ENCODE measurements at regions not wholly inside any gene's neighbourhood (a gene's known extent, or its start where the extent isn't known, plus 50 kb on each side); places are given as distances from the start of the nearest gene placed in this dataset.
"Not testable (repeated sequence)": the region's sequence is repeated elsewhere in the genome, so short reads cannot be mapped to it uniquely, and the experiment has no call there.

DNA sequence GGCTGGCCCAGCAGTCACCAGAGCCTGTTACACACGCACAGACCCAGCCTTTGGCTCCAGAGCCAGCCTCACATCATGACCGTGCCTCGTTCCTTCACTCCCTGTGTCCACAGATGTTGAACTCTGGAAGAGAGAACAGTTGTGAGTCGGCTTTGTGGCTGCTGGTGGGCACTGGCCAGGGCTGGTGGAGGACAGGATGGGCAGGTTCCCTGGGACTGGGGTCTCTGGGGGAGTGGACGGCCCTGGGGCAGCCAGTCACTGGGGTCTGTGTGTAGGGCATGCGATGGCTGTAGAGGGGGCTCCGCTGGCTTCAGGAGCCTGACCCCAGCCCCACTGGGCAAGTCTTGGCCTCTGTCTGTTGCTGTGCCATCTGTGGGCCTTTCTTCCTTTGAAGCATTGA, 1070.1 kb downstream of the BRD1 start:
- DNase-seq (ENCODE audit: low spot score): no peak

DNA sequence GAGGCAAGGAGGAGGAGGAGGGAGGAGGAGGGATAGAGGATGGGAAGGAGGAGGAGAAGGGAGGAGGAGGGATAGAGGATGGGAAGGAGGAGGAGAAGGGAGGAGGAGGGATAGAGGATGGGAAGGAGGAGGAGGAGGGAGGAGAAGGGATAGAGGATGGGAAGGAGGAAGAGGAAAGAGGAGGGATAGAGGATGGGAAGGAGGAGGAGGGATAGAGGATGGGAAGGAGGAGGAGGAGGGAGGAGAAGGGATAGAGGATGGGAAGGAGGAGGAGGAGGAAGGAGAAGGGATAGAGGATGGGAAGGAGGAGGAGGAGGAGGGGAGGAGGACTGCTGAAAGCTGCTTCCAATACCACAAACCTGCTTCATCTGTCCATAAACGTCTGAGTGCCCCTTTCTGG, 1070.5 kb downstream of the BRD1 start:
- not testable (repeated sequence) for DNase-seq (ENCODE audit: low spot score)

DNA sequence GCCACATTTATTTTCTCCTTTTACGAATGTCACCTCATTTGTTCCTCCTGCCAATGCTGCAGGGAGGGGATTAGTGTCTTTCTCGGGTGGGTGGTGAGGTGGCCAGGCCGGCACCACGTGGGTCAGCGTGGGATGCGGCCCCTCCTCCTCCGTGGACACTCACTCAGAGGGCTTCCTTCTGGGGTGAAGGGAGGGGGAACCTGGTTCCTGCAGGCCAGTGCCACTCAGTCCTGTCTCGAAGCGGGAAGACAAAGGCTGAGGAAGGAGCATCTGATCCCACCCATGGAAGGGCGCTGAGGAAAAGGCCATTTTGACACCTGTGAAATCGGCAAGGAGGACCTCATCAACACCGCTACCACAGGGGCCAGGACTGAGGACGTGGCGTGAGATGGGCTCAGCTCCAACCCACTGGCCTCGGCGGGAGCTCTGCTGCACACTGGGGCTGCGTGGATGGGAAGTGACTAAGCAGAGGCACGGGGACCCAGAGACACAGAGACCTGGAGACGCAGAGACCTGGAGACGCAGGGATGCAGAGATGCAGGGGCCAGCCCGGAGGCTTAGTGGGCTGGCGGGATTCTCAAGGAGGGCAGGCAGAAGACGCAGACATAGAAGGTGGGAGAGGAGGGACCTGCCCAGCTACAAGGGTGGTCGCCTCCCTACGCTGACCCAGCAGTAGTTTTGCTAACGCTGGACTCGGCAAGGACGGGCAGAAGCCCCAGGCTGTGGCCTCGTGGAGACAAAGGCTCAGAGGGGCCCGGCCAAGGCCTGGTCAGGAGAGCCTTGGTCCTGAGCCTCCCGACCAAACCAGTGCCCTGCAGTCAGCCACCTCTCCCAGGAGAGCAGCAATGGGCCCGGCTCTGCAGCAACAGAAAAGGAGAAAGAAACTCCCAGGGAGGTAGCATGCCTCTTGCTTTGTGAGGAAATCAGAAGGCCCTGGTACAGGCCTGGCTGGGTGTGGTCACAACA, 1071.2 kb downstream of the BRD1 start:
- no peak for DNase-seq (ENCODE audit: low spot score)

DNA sequence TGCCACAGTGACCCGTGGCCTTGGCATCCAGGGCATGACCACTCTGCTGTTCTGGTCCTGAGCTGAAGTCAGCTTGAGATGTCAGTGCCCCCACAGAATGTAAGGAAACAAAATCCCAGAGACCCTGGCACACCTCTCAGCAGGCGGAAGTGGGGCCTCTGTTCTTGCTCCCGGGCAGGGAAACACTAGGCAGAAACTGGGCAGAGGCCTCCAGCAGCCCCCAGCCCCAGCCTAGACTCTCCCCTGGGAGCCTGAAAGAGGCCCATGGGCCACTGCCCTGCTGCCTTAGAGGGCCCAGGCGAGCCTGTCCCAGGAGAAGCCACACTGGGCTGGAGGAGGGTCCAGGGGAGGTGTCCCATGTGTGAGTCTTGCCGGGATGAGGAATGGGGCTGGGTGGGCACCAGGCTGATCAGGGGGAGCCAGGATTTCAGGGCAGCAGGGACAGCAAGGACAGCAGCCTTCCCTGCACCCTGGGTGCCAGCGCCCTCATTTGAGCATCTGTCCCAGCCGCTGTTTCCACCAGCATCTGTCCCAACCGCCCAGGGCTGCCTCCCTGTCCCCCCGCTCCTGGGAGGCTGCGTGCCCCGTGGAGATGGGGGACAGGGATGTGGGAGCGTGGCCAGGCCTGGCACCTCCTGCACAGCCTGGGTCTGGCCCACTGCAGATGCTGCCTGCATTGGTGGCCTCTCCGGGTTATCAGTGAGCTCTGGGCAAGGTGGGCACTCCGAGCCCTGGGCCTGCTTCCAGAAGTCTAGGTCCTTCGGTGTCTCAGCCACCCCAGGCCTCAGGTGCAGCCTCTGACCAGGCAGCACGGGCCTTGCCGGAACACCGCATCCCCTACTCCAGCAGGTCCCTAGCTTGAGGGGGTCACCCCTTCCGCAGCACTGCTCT, 1072.4 kb downstream of the BRD1 start:
- no peak for DNase-seq (ENCODE audit: low spot score)

DNA sequence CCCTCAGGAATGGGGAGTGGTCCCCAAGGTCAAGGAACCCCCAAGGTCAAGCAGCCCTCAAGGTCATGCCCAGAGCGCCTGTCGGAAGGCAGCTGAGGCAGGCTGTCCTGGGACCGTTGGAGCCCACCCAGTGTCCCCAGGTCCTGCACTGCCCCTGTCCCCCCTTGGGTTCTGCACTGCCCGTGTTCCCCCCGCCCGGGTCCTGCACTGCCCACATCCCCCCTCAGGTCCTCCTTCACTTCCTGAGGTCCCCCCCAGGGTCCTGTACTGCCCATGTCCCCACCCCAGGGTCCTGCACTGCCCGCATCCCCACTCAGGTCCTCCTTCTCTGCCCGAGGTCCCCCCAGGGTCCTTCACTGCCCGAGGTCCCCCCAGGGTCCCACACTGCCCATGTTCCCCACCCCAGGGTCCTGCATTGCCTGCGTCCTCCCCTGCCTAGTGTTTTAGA, 1073.0 kb downstream of the BRD1 start:
- no peak for DNase-seq (ENCODE audit: low spot score)

DNA sequence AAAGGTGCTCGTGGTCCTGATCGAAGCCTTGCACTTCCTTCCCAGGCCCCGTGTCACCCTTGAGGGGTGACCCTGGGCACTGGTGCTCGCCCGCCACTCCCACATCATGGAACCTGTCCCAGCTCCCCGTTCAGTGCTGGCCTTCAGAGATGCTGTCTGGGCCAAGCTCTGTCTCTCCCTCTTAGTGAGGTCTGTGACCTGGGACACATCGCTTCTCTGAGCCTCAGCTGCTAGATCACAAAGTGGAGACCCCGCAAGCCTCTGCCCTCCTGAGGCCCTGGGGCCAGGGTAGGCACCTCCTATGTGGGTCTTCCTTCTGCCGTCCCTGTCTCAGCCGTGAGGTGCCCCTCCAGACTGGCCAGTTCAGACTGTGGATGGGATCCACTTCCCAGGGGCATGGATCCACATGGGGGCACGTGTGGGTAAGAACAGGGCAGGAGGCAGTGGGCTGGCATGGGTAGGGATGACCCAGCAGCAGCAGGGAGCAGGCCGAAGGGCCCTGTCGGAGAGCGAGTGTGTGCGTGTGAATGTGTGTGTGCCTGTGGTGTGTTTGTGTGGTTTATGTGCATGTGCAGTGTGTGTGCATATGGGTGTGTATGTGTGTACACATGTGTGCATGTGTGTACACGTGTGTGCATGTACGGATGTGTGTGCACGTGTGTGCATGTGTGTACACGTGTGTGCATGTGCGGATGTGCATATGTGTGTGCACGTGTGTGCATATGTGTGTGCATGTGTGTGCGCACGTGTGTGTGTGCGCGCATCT, 1073.7 kb downstream of the BRD1 start:
- DNase-seq (ENCODE audit: low spot score): no peak

DNA sequence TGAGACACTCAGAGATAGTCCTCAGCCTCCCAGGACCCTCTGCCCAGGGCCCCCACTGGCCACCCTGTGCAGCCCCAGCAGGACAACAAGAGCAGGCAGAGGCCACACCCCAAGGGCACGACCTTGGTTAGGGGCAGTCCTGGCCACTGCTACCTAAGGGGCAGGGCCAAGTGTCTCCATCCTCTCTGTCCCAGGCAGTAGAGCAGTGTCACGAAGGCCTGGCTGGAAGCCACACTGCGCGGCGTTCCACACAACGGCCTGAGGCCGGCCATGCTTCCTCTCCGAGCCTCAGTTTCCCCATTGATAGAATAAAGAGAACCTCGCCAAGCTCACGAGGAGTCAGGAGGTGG, 1074.3 kb downstream of the BRD1 start:
- DNase-seq (ENCODE audit: low spot score): no peak

DNA sequence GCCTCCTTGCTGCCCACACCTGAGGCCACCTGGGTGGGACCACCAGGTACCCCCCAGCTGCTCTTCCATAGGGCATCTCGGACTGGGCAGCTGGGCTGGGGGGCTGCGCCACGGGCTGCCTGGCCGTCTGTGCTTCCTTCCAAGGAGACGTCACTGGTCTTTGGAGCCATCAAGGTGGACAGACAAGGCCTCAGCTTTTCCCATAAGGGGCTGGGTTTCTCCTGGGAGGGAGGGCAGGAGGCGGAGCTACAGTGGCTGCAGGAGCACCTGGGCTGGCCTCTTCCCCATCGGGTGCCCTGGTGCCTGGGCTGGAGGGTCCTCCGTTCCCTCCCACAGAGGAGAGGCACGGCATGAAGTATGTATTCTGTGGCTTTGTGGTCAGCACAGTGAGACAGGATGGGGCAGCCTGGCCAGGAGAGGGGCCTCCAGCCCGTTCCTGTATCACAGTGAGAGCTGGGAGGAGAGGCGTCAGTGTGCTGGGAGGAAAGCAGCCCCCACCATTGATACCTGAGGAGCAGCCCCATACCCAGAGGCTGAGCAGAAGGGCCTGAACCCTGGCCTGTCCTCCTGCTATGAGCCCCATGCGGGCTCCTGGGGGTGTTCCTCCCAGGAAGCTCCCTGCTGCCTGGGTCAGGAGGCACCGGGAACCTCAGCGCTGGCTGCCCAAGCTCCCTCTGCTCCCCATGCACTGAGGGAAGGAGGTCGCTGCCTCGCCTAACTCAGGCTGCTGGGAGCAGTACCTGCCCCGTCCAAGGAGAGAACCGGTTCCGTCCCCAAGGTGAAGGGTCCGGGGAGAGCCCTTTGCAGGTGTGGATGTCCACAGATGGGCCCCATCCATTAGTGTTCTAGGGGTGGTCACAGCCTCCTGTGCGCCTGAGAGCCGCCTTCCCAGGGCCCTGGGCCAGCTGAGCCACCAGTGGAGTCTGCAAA, 1075.0 kb downstream of the BRD1 start:
- no peak for DNase-seq (ENCODE audit: low spot score)

DNA sequence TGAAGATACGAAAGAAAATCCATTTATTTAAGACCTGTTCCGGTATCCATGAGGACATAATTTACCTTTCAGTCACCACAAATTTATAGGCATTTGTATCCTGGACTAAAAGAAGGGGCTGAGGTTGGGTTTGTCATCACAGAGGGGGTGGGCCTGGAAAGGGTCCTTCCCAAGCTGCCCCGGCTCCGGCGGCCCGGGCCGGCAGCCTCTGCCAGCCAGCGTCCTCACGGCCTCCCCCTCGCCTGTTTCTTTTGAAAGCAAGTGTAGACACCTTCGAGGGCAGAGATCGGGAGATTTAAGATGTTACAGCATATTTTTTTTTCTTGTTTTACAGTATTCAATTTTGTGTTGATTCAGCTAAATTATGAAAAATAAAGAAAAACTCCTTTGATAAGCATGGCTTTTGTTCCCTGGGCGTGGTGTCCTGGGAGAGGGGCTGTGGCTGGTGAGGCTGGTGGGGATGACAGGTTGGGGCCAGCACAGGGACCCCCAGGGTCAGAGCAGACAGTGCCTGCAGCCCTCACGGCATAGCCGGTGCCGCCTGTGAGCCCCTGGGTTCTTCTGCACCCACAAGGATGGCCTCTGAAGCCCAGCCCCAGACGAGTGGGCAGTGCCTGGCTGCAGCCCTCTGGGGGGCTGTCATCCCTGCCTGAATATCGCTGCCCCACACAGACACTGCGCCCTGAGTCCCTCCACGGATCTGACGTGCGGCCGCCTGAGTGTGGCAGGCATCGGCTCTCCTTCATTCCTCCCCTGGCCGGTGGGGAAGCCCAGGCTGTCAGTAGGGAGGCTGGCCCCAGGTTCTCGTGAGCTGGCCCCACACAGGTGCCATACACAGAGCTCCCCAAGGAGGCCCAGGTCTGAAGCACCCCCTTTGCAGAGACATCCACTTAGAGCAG, 1075.9 kb downstream of the BRD1 start:
- no peak for DNase-seq (ENCODE audit: low spot score)

DNA sequence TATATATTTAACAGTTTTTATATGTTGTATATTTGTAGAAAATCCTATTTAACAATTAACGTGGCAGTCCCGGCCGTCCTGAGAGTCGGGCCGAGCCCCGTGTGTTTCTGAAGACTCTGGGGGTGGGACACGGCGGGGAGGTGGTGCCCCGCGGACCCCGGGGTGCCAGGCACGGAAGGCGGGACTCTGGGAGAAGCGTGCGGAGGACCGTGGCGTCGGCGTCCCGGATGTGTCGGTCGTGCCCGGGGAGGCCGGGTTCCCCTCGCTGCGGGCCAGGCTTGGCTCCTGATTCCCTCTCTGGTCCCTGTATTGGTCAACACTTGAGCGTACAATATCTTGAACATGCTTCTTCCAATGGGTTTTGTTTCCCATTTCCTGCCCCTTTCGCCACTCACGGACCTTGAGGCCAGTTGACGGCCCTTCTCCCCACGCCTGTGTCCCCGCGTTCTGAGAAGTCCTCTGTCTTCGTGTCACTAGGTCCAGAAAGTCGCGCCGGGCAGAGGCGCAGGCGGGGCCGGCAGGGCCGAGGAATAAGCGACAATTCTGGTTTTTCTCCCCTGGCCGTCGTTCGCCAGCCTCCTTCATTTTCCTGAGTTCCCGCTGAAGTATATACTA, 1076.7 kb downstream of the BRD1 start:
- no peak for DNase-seq (ENCODE audit: low spot score)

DNA sequence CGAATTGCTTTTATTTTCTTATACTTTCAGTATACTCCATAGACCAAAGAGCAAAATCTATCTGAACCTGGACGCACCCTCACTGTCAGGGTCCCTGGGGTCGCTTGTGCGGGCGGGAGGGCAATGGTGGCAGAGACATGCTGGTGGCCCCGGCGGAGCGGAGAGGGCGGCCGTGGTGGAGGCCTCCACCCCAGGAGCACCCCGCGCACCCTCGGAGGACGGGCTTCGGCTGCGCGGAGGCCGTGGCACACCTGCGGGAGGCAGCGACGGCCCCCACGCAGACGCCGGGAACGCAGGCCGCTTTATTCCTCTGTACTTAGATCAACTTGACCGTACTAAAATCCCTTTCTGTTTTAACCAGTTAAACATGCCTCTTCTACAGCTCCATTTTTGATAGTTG, 1077.4 kb downstream of the BRD1 start:
- DNase-seq (ENCODE audit: low spot score): no peak

DNA sequence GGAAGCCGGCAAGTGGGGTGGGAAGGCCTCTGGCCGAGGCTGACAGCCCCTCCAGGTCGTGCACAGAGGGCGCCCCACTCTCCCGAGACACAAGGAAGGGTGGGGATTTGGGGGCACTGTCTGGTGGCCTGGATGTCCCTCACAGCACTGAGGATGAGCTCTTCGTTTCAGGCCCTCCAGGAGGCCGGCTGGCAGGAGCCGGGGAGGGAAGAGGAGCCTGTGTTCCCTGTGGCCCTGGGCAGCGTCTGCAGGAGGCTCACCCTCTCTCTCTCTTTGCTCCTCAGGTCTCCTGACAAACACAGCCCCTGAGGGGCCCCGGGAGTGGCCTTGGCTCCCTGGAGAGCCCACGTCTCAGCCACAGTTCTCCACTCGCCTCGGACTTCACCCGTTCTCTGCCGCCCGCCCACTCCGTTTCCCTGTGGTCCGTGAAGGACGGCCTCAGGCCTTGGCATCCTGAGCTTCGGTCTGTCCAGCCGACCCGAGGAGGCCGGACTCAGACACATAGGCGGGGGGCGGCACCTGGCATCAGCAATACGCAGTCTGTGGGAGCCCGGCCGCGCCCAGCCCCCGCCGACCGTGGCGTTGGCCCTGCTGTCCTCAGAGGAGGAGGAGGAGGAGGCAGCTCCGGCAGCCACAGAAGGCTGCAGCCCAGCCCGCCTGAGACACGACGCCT, 1078.0 kb downstream of the BRD1 start:
- no peak for DNase-seq (ENCODE audit: low spot score)

DNA sequence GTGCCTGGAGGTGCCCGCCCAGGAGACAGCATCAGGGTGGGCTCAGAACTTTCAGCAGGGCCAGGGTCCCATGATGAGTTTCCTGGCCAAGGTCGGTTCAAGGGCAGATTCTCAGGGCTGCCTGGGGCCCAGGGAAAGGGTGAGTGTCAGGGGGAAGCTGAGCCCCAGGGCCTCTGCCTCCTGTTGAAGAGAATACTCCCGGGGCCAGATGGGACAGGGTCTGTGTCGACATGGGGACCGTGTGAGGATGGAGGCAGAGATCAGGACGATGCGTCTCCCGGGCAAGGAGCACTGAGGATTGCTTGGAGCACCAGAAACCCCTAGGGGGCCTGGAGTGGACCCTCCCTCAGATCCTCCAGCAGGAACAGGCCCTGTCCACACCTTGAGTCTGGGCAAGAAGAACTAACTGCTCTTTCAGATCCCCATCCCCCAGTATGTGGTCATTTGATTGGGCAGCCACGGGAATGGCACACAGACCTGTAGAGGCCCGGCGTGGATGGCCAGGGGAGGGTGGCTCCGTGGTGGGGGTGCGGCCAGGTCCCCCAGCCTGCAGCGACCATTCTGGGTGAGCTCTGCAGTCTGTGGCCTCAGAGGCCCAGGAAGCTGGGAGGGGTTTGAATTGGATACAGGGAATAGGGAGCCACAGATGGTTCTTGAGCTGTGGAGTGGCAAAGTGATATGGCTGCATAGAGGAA, 1078.7 kb downstream of the BRD1 start:
- DNase-seq (ENCODE audit: low spot score): no peak

DNA sequence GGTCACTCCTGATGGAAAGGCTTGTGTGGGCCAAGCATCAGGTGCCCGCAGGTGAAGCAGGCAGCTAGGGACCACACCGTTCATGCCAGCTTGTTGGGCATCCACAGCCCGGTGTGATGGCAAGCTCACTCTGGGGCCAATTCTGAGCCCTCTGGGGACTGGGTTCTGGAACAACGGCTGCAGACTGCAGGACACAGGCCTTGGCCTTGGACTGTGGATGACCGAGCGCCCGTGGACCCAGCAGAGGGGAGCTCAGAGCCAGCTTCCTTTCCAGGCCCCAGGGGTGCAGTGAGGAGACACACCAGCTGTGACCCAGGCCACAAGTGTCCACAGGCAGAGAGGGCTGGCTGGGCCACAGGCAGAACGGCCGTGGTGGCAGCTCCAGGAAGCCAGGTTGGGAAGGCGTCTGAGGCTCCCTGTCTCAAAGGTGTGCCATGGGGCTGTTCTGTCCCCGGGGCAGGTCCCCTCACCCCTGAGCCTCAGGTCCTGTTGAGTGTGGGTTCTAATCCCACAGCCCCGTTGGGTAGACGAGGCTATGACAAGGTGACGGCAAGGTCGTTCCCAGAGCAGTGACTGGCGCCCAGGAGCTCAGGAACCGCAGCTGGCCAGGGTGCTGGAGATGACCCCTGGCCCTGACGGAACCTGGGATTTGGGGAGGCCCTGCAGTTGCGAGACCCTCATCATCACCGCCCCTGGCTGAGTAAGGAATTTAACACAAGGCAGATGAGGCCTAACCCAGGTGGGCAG, 1079.4 kb downstream of the BRD1 start:
- no peak for DNase-seq (ENCODE audit: low spot score)

DNA sequence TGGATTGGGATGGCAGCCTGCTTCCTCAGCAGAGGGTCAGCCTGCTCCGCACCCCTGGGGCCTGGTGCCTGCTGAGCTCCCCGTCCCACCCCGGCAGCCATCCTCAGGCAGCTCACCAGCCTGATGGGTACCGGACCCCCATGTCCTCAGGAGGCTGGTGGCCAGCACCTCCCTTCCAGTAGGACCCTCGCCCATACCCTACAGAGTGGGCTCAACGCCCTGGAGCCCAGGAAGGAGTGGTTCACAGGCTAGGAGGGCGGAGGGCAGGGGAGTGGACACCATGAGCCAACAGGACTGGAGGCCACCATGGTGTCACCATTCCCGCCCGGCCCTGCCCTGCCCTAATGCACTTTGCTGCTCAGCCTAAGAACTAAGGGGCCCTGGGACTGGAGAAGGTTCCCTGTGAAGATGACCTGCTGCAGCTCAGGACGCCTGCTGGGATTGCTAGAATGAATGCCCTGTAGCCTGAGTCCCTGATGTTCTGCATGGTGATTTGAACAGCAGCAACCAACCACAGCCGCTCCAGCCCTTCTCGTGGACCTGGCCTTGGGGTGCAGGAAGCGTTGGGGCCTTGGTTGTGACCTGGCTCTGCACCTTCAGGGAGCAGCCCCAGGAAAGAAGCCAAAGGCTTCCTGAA, 1080.8 kb downstream of the BRD1 start:
- no peak for DNase-seq (ENCODE audit: low spot score)

DNA sequence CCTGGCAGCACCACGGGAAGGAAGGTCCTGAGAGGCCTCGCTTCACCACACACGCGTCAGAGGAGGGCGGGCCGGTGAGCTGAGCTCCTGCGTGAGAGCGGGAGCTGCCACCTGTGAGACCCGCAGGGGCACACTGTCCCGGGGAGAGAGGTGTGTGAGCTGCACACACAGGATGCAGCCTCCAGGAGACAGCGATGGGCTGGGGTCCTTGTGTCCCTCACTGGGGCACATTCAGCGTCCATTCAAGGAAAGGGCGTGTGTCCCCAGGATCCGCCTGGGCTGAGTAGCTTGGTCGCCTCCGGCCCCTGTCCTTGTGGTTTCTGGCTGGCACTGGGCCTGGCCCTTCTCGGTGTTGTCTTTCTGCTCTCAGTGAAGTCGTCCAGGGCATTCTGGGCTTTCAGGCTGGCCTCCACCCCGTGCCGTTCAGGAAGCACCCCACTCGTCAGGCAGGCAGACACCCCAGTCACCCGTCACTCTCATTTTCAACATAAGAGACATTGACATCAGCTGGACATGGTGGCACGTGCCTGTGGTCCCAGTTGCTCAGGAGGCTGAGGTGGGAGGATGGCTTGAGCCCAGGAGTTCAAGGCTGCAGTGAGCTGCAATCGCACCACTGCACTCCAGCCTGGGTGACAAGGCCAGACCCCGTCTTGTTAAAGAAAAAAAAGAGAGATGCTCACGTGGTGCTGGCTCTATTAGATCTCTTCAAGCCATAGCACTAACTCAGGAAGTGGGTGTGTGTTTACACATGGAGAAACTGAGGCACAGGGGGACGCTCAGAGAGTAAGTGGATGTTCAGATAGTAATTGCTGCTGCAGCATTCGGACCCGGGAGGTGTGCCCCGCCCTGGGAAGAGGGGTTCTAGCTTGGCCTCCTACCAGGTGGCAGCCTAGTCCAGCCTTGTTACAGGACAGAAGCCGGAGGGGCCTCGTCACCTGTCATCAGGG, 1081.6 kb downstream of the BRD1 start:
- DNase-seq (ENCODE audit: low spot score): no peak
